GM06990 (cell line): ENCODE measurements at regions not wholly inside any gene's neighbourhood (a gene's known extent, or its start where the extent isn't known, plus 50 kb on each side); places are given as distances from the start of the nearest gene placed in this dataset.

ENCODE experiments used
- DNase-seq: peaks from one replicate; pipeline ENCODE4 v3.0.0-alpha.2; 2011; ENCODE audit not compliant: insufficient read length; ENCODE audit errors: extremely low read depth
- H3K27me3 ChIP-seq: replicated peaks from 2 replicates; pipeline ENCODE4 v1.6.0; 2011; ENCODE audit warnings: low read length; ENCODE audit not compliant: control insufficient read depth, insufficient read depth
- H3K36me3 ChIP-seq: 2 replicates; pipeline ENCODE4 v1.5.1; 2011; ENCODE audit warnings: low read length; ENCODE audit not compliant: control insufficient read depth, insufficient read depth
- H3K4me3 ChIP-seq: replicated peaks from 2 replicates; pipeline ENCODE4 v1.5.1; 2011; ENCODE audit warnings: low read depth, mild to moderate bottlenecking, control low read depth, low read length
- TF ChIP-seq, protein P1 (sequence below): IDR thresholded peaks from 2 replicates; pipeline ENCODE4 v1.5.1; 2011; ENCODE audit warnings: low read length, control low read depth, mild to moderate bottlenecking, inconsistent platforms; ENCODE audit not compliant: insufficient read depth, poor library complexity, severe bottlenecking

DNA sequence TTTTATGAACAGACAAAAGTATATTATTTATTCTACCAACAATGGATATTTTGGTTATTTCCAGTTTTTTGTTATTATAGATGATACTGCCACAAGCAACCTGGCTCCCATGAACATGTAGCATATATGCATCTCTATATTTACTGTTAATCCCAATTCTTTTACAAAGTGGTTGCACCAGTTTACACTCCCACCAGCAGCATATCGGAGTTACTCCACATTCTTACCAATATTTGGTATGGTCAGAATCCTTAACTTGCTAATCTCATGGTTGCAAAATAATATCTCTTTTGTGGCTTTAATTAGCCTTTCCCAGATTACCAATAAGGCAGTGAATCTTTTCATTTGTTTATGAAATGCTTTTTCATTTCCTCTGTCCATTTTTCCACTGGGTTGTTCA, 137.6 kb upstream of the CDYL start:
- Histone ChIP-seq H3K4me3 (no peak overlapping the region), H3K27me3 (no peaks in the 10 kb centered on the region), H3K36me3 (no peaks in the 10 kb centered on the region)
- no peak for DNase-seq
- TF ChIP-seq, protein P1, sequence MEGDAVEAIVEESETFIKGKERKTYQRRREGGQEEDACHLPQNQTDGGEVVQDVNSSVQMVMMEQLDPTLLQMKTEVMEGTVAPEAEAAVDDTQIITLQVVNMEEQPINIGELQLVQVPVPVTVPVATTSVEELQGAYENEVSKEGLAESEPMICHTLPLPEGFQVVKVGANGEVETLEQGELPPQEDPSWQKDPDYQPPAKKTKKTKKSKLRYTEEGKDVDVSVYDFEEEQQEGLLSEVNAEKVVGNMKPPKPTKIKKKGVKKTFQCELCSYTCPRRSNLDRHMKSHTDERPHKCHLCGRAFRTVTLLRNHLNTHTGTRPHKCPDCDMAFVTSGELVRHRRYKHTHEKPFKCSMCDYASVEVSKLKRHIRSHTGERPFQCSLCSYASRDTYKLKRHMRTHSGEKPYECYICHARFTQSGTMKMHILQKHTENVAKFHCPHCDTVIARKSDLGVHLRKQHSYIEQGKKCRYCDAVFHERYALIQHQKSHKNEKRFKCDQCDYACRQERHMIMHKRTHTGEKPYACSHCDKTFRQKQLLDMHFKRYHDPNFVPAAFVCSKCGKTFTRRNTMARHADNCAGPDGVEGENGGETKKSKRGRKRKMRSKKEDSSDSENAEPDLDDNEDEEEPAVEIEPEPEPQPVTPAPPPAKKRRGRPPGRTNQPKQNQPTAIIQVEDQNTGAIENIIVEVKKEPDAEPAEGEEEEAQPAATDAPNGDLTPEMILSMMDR: no peak

DNA sequence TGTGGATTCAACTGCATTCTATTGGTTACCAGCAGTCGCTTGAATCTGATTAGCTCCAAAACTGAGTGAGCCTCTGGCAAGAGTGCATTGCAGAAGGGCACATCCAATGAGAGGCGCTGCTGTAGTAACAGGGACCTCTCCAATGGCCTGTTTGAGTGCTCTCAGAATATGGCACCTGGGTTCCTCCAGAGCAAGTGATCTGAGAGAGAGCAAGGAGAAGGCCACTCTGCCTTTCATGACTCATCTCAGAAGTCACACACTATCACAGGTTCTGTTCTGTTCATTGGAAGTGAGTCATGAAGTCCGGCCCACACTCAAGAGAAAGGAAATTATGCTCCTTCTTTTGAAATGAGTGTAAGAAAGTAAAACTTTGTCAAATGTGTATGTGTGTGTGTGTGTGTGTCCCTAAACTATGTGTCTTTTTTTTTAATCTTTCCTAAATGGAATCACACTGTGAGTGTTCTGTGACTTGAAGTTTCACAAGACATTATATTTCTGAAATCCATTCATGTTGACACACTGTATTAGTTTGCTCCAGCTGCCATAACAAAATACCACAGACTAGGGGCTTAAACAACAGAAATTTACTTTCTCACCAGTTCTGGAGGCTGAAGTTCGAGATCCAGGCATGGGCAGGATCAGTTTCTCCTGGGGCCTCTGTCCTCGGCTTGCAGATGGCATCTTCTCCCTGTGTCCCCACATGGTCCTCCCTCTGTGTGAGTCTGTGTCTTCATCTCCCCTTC, 138.3 kb upstream of the CDYL start:
- H3K36me3 ChIP-seq: no peaks in the 10 kb centered on the region
- DNase-seq: peak; percentile 42
- no peak overlapping the region for H3K4me3 ChIP-seq
- H3K27me3 ChIP-seq: no peaks in the 10 kb centered on the region
- TF ChIP-seq, protein P1: no peak

DNA sequence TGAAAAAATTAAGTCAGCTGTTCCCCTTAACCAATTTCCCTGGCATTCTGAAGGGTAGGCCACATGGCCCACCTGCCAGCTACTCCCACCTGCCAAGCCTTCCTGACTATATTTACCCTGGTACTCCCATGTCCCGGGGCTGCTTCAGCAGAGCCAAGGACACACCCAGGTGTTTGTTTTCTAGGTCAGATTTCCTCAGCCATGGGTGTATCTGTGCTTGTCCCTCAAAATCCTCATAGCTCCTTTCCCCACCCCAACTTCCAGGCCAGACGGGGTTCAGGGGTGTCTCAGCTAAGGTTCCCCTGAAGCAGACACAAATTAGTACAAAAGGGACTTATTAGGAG, 139.4 kb upstream of the CDYL start:
- no peak overlapping the region for H3K4me3 ChIP-seq
- no peak for DNase-seq
- TF ChIP-seq, protein P1: no peak
- no peaks in the 10 kb centered on the region for H3K27me3 ChIP-seq
- no peaks in the 10 kb centered on the region for H3K36me3 ChIP-seq

DNA sequence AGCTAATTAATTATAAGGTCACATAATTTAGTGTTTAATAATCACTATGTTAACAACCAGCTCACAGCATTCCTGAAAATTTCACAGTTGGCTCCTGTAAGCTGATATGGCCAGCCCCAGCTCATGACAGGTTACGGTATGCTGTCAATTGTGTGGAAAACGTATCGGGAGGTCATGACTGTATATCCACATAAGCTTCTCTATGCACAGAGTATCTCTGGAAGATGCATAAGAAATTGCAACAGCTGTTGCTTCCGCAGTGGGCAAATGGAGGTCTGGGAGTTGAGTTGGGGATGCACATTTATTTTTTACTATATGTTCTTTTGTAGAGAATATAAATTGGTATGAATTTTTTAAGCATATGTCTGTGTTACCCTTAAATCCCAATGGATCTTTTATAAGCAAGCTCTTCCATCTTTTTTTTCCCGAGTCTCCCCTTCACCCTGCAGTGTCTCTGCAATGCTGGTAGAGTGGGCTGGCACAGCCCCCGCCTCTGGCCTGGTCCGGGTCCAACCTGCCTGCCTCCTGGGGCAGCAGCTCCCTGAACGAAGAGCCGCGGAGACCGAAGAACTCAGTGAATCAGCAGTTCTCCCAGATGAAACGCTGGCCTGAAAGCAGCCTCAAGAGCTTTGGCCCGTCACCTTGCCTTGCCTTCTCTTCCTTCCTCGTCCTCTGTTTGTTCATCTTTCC, 139.9 kb upstream of the CDYL start:
- Histone ChIP-seq H3K27me3 (no peaks in the 10 kb centered on the region), H3K36me3 (no peaks in the 10 kb centered on the region), H3K4me3 (no peak overlapping the region)
- no peak for DNase-seq
- TF ChIP-seq, protein P1: no peak

DNA sequence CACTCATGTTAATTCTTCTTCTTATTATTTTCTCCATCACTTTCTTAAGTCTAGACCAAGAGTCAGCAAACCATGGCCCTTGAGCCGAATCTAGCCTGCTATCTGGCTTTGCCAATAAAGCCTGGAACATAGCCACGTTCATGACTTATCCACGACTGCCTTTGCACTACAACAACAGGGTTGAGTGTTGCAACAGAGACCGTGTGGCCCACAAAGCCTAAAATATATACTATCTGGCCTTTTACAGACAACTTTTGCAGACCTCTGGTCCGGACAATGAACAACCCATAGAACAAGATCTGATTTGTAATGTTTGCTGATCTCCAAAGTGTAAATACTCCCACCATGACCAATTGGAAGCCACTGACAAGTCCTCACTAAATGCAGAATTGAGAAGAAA, 140.5 kb upstream of the CDYL start:
- no peaks in the 10 kb centered on the region for H3K36me3 ChIP-seq
- no peak overlapping the region for H3K4me3 ChIP-seq

More for the DNA sequence above, 140.5 kb upstream of the CDYL start:
- no peak for DNase-seq
- TF ChIP-seq, protein P1: no peak
- H3K27me3 ChIP-seq: no peaks in the 10 kb centered on the region
